ENCODE measurements at regions not wholly inside any gene's neighbourhood (a gene's known extent, or its start where the extent isn't known, plus 50 kb on each side); places are given as distances from the start of the nearest gene placed in this dataset.

DNA sequence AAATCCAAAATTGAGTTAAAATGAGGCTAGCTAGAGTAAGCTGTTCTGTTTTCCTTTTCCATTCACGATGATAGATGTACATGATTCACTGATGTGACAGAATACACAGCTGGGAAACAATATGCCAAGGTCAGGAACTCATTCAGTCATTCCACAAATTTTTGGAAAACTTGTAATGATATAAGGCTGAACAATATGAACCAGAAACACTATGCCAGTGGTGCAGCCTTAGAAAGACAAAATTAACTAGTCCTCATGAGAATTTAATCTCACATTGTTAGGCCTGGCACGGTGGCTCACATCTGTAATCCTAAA, 50.0 kb upstream of the NDST3 start:
- no peak for DNase-seq (ENCODE audit: low read depth)
- TF ChIP-seq CTCF (IDR thresholded peaks at IDR 0.05; ENCODE audit: insufficient read depth, low read depth, low read length, missing control alignments), result no peak
- no peak overlapping the region for H3K4me3 ChIP-seq (ENCODE audit: low read length)

Data from epithelial cell of esophagus (primary cell).